ENCODE measurements at regions not wholly inside any gene's neighbourhood (a gene's known extent, or its start where the extent isn't known, plus 50 kb on each side); places are given as distances from the start of the nearest gene placed in this dataset.

- Histone ChIP-seq H3K27ac (no peak overlapping the region), H3K27me3 (no peaks in the 10 kb centered on the region), H3K4me3 (no peak overlapping the region), H3K9me3 (no peaks in the 10 kb centered on the region), H3K36me3 (no peaks in the 10 kb centered on the region), H3K4me1 (peaks cover 3% of the 10 kb centered on the region)
- TF ChIP-seq CTCF (IDR thresholded peaks at IDR 0.05) (no peak), POLR2AphosphoS5 (IDR thresholded peaks at IDR 0.05; ENCODE audit: insufficient read depth in 1 of 2, low read depth in 1 of 2) (no peak), POLR2A (IDR thresholded peaks at IDR 0.05) (no peak)
- intact Hi-C loops (cut with DNase I): no loop called here
- no peak for DNase-seq (ENCODE audit: extremely low spot score in 2 of 2)
These were observed 121.3 kb downstream of the RPLP1 start for GRCh38 chr15:69573815-69574475.

GRCh38 chr15:69574506-69574905 lies 121.9 kb downstream of the RPLP1 start:
- Histone ChIP-seq H3K27me3 (no peaks in the 10 kb centered on the region), H3K4me1 (peaks cover 9% of the 10 kb centered on the region)
- intact Hi-C loops (cut with DNase I): no loop called here

GRCh38 chr15:69575387-69575786 lies 122.8 kb downstream of the RPLP1 start:
- H3K27ac ChIP-seq: no peak overlapping the region
- TF ChIP-seq POLR2AphosphoS5 (IDR thresholded peaks at IDR 0.05; ENCODE audit: insufficient read depth in 1 of 2, low read depth in 1 of 2) (no peak), POLR2A (IDR thresholded peaks at IDR 0.05) (no peak), CTCF (IDR thresholded peaks at IDR 0.05) (no peak)
- H3K4me1 ChIP-seq: peaks cover 10% of the 10 kb centered on the region
- intact Hi-C loops (cut with DNase I): no loop called here
- no peaks in the 10 kb centered on the region for H3K9me3 ChIP-seq
- H3K36me3 ChIP-seq: no peaks in the 10 kb centered on the region
- no peak for DNase-seq (ENCODE audit: extremely low spot score in 2 of 2)
- no peaks in the 10 kb centered on the region for H3K27me3 ChIP-seq
- no peak overlapping the region for H3K4me3 ChIP-seq

More at GRCh38 chr15:69574506-69574905, 121.9 kb downstream of the RPLP1 start:
- H3K36me3 ChIP-seq: no peaks in the 10 kb centered on the region
- no peak for TF ChIP-seq CTCF (IDR thresholded peaks at IDR 0.05)
- no peak for TF ChIP-seq POLR2AphosphoS5 (IDR thresholded peaks at IDR 0.05; ENCODE audit: insufficient read depth in 1 of 2, low read depth in 1 of 2)
- TF ChIP-seq POLR2A (IDR thresholded peaks at IDR 0.05): no peak
- no peak for DNase-seq (ENCODE audit: extremely low spot score in 2 of 2)
- H3K4me3 ChIP-seq: no peak overlapping the region
- no peak overlapping the region for H3K27ac ChIP-seq
- no peaks in the 10 kb centered on the region for H3K9me3 ChIP-seq

GRCh38 chr15:69576035-69576526 lies 123.5 kb downstream of the RPLP1 start:
- no peak for DNase-seq (ENCODE audit: extremely low spot score in 2 of 2)
- TF ChIP-seq CTCF (IDR thresholded peaks at IDR 0.05) (peak; percentile 38 to 55 (median 44)), POLR2AphosphoS5 (IDR thresholded peaks at IDR 0.05; ENCODE audit: insufficient read depth in 1 of 2, low read depth in 1 of 2) (no peak)
- no peaks in the 10 kb centered on the region for H3K36me3 ChIP-seq
- H3K27me3 ChIP-seq: no peaks in the 10 kb centered on the region
- no peak overlapping the region for H3K4me3 ChIP-seq
- no peak overlapping the region for H3K27ac ChIP-seq
- no peaks in the 10 kb centered on the region for H3K9me3 ChIP-seq
- intact Hi-C loops (cut with DNase I): no loop called here
- peaks cover 10% of the 10 kb centered on the region for H3K4me1 ChIP-seq

GRCh38 chr15:69576948-69577351 lies 124.3 kb downstream of the RPLP1 start:
- intact Hi-C loops (cut with DNase I): no loop called here

More at GRCh38 chr15:69576948-69577351, 124.3 kb downstream of the RPLP1 start:
- DNase-seq (ENCODE audit: extremely low spot score in 2 of 2): no peak
- H3K36me3 ChIP-seq: no peaks in the 10 kb centered on the region
- H3K4me1 ChIP-seq: peaks cover 10% of the 10 kb centered on the region
- H3K4me3 ChIP-seq: no peak overlapping the region
- no peak overlapping the region for H3K27ac ChIP-seq
- no peaks in the 10 kb centered on the region for H3K27me3 ChIP-seq
- no peak for TF ChIP-seq CTCF (IDR thresholded peaks at IDR 0.05)
- no peak for TF ChIP-seq POLR2AphosphoS5 (IDR thresholded peaks at IDR 0.05; ENCODE audit: insufficient read depth in 1 of 2, low read depth in 1 of 2)
- no peak for TF ChIP-seq POLR2A (IDR thresholded peaks at IDR 0.05)
- H3K9me3 ChIP-seq: no peaks in the 10 kb centered on the region

Measured in vagina (tissue), 2 donors.